GM12864 (cell line): ENCODE measurements at regions not wholly inside any gene's neighbourhood (a gene's known extent, or its start where the extent isn't known, plus 50 kb on each side); places are given as distances from the start of the nearest gene placed in this dataset.

Experiments used
- DNase-seq: peaks from one replicate; pipeline ENCODE4 v3.0.0-alpha.2; 2011; ENCODE audit warnings: low read depth
- H3K4me3 ChIP-seq: 2 replicates; pipeline ENCODE4 v1.5.1; 2011; ENCODE audit warnings: mild to moderate bottlenecking, low read depth, low read length, control low read depth
- CTCF ChIP-seq: IDR thresholded peaks from 2 replicates; pipeline ENCODE4 v1.5.1; 2011; ENCODE audit warnings: low read depth, mild to moderate bottlenecking, moderate library complexity, low read length, control low read depth, inconsistent platforms; ENCODE audit errors: missing control alignments

GRCh38 chr1:163701783-163702374 is 380.1 kb downstream of the NUF2 start:
- no peak for DNase-seq
- no peak overlapping the region for H3K4me3 ChIP-seq
- TF ChIP-seq CTCF = no peak

- TF ChIP-seq CTCF = no peak
- no peak for DNase-seq
- H3K4me3 ChIP-seq = no peak overlapping the region
Observed at GRCh38 chr1:163703794-163704193, 382.0 kb downstream of the NUF2 start.

- no peak for TF ChIP-seq CTCF
- H3K4me3 ChIP-seq = no peak overlapping the region
- DNase-seq = no peak
Observed at GRCh38 chr1:163706915-163707314, 385.2 kb downstream of the NUF2 start.

GRCh38 chr1:163709636-163710035 is 387.9 kb downstream of the NUF2 start:
- DNase-seq = no peak
- no peak overlapping the region for H3K4me3 ChIP-seq
- no peak for TF ChIP-seq CTCF

- H3K4me3 ChIP-seq = no peak overlapping the region
- no peak for DNase-seq
- TF ChIP-seq CTCF = no peak
Observed at GRCh38 chr1:163712321-163712720, 390.6 kb downstream of the NUF2 start.

- no peak for TF ChIP-seq CTCF
- no peak overlapping the region for H3K4me3 ChIP-seq
- no peak for DNase-seq
Observed at GRCh38 chr1:163720294-163720693, 398.5 kb downstream of the NUF2 start.

- no peak overlapping the region for H3K4me3 ChIP-seq
- no peak for TF ChIP-seq CTCF
- no peak for DNase-seq
Observed at GRCh38 chr1:163725551-163725950, 403.8 kb downstream of the NUF2 start.
